Psoas muscle (tissue), 7 donors: ENCODE measurements at regions not wholly inside any gene's neighbourhood (a gene's known extent, or its start where the extent isn't known, plus 50 kb on each side); places are given as distances from the start of the nearest gene placed in this dataset.

Experiments used
- ATAC-seq, 4 donors: fragments of 200-7000 bp; cut with Tn5 transposase; one replicate each; pipeline ENCODE4 v1.9.1; 2020; ENCODE audit warnings: moderate library complexity in 3 of 4, mild to moderate bottlenecking in 2 of 4
- DNase-seq, 2 donors: peaks; one replicate each; pipeline ENCODE4 v3.0.0-alpha.2; 2020
- H3K27ac ChIP-seq: fragments of 200-600 bp; one replicate; pipeline ENCODE4 v1.8.0; 2022
- H3K27me3 ChIP-seq, 3 donors: fragments of 200-600 bp in 1 of 3; one replicate each; pipeline versions ENCODE4 v1.6.1 to v1.8.0; 2013 to 2022; ENCODE audit warnings: low read length in 2 of 3, mild to moderate bottlenecking in 2 of 3, moderate library complexity in 1 of 3; ENCODE audit not compliant: insufficient read depth in 3 of 3
- H3K36me3 ChIP-seq, 2 donors: fragments of 200-600 bp in 1 of 2; one replicate each; pipeline versions ENCODE4 v1.6.1 to v1.8.0; 2013 to 2022; ENCODE audit warnings: low read depth in 1 of 2, mild to moderate bottlenecking in 1 of 2, moderate library complexity in 1 of 2; ENCODE audit not compliant: insufficient read depth in 1 of 2
- H3K4me1 ChIP-seq: fragments of 200-600 bp; one replicate; pipeline ENCODE4 v1.8.0; 2022
- H3K4me3 ChIP-seq: fragments of 200-600 bp; one replicate; pipeline ENCODE4 v1.8.0; 2022; ENCODE audit warnings: mild to moderate bottlenecking
- H3K9me3 ChIP-seq: fragments of 200-600 bp; one replicate; pipeline ENCODE4 v1.8.0; 2022
- CTCF ChIP-seq: fragments of 200-600 bp; IDR thresholded peaks from one replicate; pipeline ENCODE4 v1.8.0; 2022; ENCODE audit warnings: antibody characterized with exemption
- WGBS, 3 donors: extraction: QIAGEN DNeasy Blood & Tissue Kit; methylation state at CpG; one replicate each; pipeline versions ENCODE4 v1.1.6 to v1.1.7; 2013; 5-methylcytosine and 5-hydroxymethylcytosine counted together
- intact Hi-C, 2 donors: fragments of 100-400 bp; cut with DNase I; formaldehyde crosslinking; loops; one replicate each; pipeline versions ENCODE4 v1.11.0 to v1.14.2; 2022
- donor health status: healthy with polysubstance abuse.
- donor health status: DM: no; HTN: no; CAD: no; lungs with moderate emphysema.
- donor health status: Bipolar disorder and iron deficiency.
- donor health status: healthy.
- donor health status: DM: yes; HTN: yes; CAD: no.
- donor health status: DM: no; HTN: no; CAD: no.
- donor health status: DM: yes; HTN: yes; CAD: no.

GRCh38 chr20:39911497-39911896 lies 777.5 kb downstream of the MAFB start:
- H3K4me1 ChIP-seq, result no peaks in the 10 kb centered on the region
- no peaks in the 10 kb centered on the region for H3K27me3 ChIP-seq
- TF ChIP-seq CTCF, result no peak
- H3K36me3 ChIP-seq, result no peaks in the 10 kb centered on the region
- WGBS, 3 donors, result 29 to 67% (median 33%) methylated on average over 1 of the region's 1 CpG
- intact Hi-C loops, result no loop called here
- no peak for ATAC-seq
- no peak overlapping the region for H3K4me3 ChIP-seq
- no peaks in the 10 kb centered on the region for H3K9me3 ChIP-seq
- DNase-seq, result no peak
- no peak overlapping the region for H3K27ac ChIP-seq

GRCh38 chr20:39910536-39910935 lies 778.5 kb downstream of the MAFB start:
- 69 to 90% (median 84%) methylated on average over 2 of the region's 2 CpGs for WGBS, 3 donors
- Histone ChIP-seq H3K4me3 (no peak overlapping the region), H3K4me1 (no peaks in the 10 kb centered on the region), H3K27me3 (no peaks in the 10 kb centered on the region), H3K27ac (no peak overlapping the region), H3K36me3 (no peaks in the 10 kb centered on the region), H3K9me3 (no peaks in the 10 kb centered on the region)
- intact Hi-C loops, result no loop called here
- DNase-seq (no peak), ATAC-seq (no peak)
- no peak for TF ChIP-seq CTCF

- Histone ChIP-seq H3K4me3 (no peak overlapping the region), H3K4me1 (no peaks in the 10 kb centered on the region), H3K27me3 (no peaks in the 10 kb centered on the region), H3K27ac (no peak overlapping the region), H3K36me3 (no peaks in the 10 kb centered on the region), H3K9me3 (no peaks in the 10 kb centered on the region)
- 79 to 81% (median 79%) methylated on average over 4 of the region's 4 CpGs for WGBS, 3 donors
- intact Hi-C loops, result no loop called here
- DNase-seq (peak; percentile 12 to 51), ATAC-seq (no peak)
- TF ChIP-seq CTCF, result no peak
These were observed 779.6 kb downstream of the MAFB start for GRCh38 chr20:39909447-39909846.

GRCh38 chr20:39904476-39905112 lies 784.4 kb downstream of the MAFB start:
- no peaks in the 10 kb centered on the region for H3K4me1 ChIP-seq
- TF ChIP-seq CTCF, result no peak
- no peaks in the 10 kb centered on the region for H3K27me3 ChIP-seq
- intact Hi-C loops, result no loop called here
- WGBS, 3 donors, result 72 to 74% (median 72%) methylated on average over 7 of the region's 7 CpGs
- no peak for ATAC-seq
- H3K9me3 ChIP-seq, result no peaks in the 10 kb centered on the region
- no peaks in the 10 kb centered on the region for H3K36me3 ChIP-seq
- no peak overlapping the region for H3K4me3 ChIP-seq
- no peak for DNase-seq
- H3K27ac ChIP-seq, result no peak overlapping the region
